Panc1 (cell line): ENCODE measurements at regions not wholly inside any gene's neighbourhood (a gene's known extent, or its start where the extent isn't known, plus 50 kb on each side); places are given as distances from the start of the nearest gene placed in this dataset.

Experiments
- ATAC-seq: fragments of 200-7000 bp; cut with Tn5 transposase; 2 replicates; pipeline ENCODE4 v1.9.1; 2020; ENCODE audit warnings: mild to moderate bottlenecking, moderate library complexity
- BruUV-seq: library from RNA; stranded (reverse); fragments of 400-500 nt; replicated peaks from 2 replicates; lab custom pipeline; 2021; lab: Mats Ljungman, UMichigan
- CTCF ChIA-PET: fragments of 300-600 bp; sonication (Branson Sonifier 250); formaldehyde crosslinking; loops from one replicate; lab custom pipeline; 2022; ENCODE audit warnings: antibody characterized with exemption; lab: Charles Lee
- POLR2A ChIA-PET: fragments of 300-600 bp; sonication (Branson Sonifier 250); formaldehyde crosslinking; loops from one replicate; lab custom pipeline; 2022; ENCODE audit warnings: antibody characterized with exemption; lab: Charles Lee
- DNase-seq: peaks from one replicate; pipeline ENCODE4 v3.0.0-alpha.2; 2010; ENCODE audit warnings: low read depth, low spot score
- H3K27ac ChIP-seq: 2 replicates; pipeline ENCODE4 v1.5.1; 2011; ENCODE audit warnings: mild to moderate bottlenecking, low read length, inconsistent platforms
- H3K27me3 ChIP-seq: fragments of 200-500 bp; sonication (Bioruptor generic); 2 replicates; pipeline ENCODE4 v1.6.0; 2014; ENCODE audit warnings: low read length, inconsistent platforms; ENCODE audit not compliant: control insufficient read depth, insufficient read depth
- H3K36me3 ChIP-seq: fragments of 200-500 bp; sonication (Bioruptor generic); 2 replicates; pipeline ENCODE4 v1.5.1; 2014; ENCODE audit warnings: inconsistent platforms, mild to moderate bottlenecking, low read length, moderate library complexity; ENCODE audit not compliant: control insufficient read depth, insufficient read depth
- H3K4me1 ChIP-seq: 2 replicates; pipeline ENCODE4 v1.5.1; 2011; ENCODE audit warnings: inconsistent platforms, mild to moderate bottlenecking, low read length, moderate library complexity; ENCODE audit not compliant: control insufficient read depth, insufficient read depth
- H3K4me3 ChIP-seq, 2 experiments: 2 replicates each; pipeline ENCODE4 v1.5.1; 2011 to 2012; ENCODE audit warnings: low read depth in 2 of 2, low read length in 2 of 2, mild to moderate bottlenecking in 2 of 2, inconsistent platforms in 1 of 2, moderate library complexity in 1 of 2
- H3K9me3 ChIP-seq: fragments of 200-500 bp; sonication (Bioruptor generic); 2 replicates; pipeline ENCODE4 v1.5.1; 2014; ENCODE audit warnings: low read depth, mild to moderate bottlenecking, inconsistent platforms, low read length, moderate library complexity; ENCODE audit not compliant: control insufficient read depth, insufficient read depth
- CTCF ChIP-seq: fragments of 450-650 bp; IDR thresholded peaks from 2 replicates; pipeline ENCODE4 v1.5.1; 2017; ENCODE audit warnings: mild to moderate bottlenecking
- POLR2AphosphoS5 ChIP-seq: IDR thresholded peaks from 2 replicates; pipeline ENCODE4 v1.6.1; 2012; ENCODE audit warnings: mild to moderate bottlenecking, low read depth, low read length, moderate library complexity
- REST ChIP-seq, 2 experiments: IDR thresholded peaks; 2 replicates each; pipeline ENCODE4 v1.6.1; 2011 to 2012; ENCODE audit warnings: low read depth in 2 of 2, control low read depth in 1 of 2, low read length in 1 of 2, mild to moderate bottlenecking in 1 of 2, moderate library complexity in 1 of 2; ENCODE audit not compliant: insufficient read depth in 1 of 2
- SIN3A ChIP-seq: IDR thresholded peaks from 2 replicates; pipeline ENCODE4 v1.6.1; 2012; ENCODE audit warnings: low read depth, mild to moderate bottlenecking, low read length, moderate library complexity, borderline replicate concordance; ENCODE audit not compliant: insufficient read depth
- TCF7L2 ChIP-seq: IDR thresholded peaks from 2 replicates; pipeline ENCODE4 v1.6.1; 2011; ENCODE audit warnings: mild to moderate bottlenecking, low read depth, low read length, inconsistent platforms
- in situ Hi-C: cut with HindIII; loops from 2 replicates; pipeline ENCODE4 v1.10.0; 2016; ENCODE audit warnings: low sequenced_read_pairs, low pct_unique_long_range_greater_than_20kb
- intact Hi-C: fragments of 100-400 bp; cut with micrococcal nuclease; formaldehyde crosslinking; loops from one replicate; pipeline ENCODE4 v1.10.0; 2022; ENCODE audit not compliant: unreplicated experiment

- no peak overlapping the region for H3K4me3 ChIP-seq
- no peaks in the 10 kb centered on the region for H3K27me3 ChIP-seq
- H3K36me3 ChIP-seq: no peaks in the 10 kb centered on the region
- no peak for TF ChIP-seq REST (IDR thresholded peaks at IDR 0.05; ENCODE audit: insufficient read depth in 1 of 2, low read depth in 2 of 2, low read length in 1 of 2)
- no peak for TF ChIP-seq POLR2AphosphoS5
- no peak for TF ChIP-seq CTCF
- no peak for TF ChIP-seq TCF7L2
- TF ChIP-seq SIN3A: no peak
- ChIA-PET CTCF (no interaction called here), POLR2A (no interaction called here)
- H3K4me1 ChIP-seq: no peaks in the 10 kb centered on the region
- no peak overlapping the region for H3K27ac ChIP-seq
- ATAC-seq (no peak), DNase-seq (no peak)
- BruUV-seq: no TSS peak
- in situ Hi-C loops: no loop called here
- intact Hi-C loops: no loop called here
- H3K9me3 ChIP-seq: no peaks in the 10 kb centered on the region
These were observed 1118.7 kb upstream of the TMEM132C start for GRCh38 chr12:127148318-127148717.

GRCh38 chr12:127149226-127149964, 1117.6 kb upstream of the TMEM132C start:
- no peak for TF ChIP-seq TCF7L2
- TF ChIP-seq POLR2AphosphoS5: no peak
- TF ChIP-seq CTCF: no peak
- no peak for TF ChIP-seq REST (IDR thresholded peaks at IDR 0.05; ENCODE audit: insufficient read depth in 1 of 2, low read depth in 2 of 2, low read length in 1 of 2)
- TF ChIP-seq SIN3A: no peak
- Histone ChIP-seq H3K4me1 (no peaks in the 10 kb centered on the region), H3K4me3 (no peak overlapping the region), H3K27ac (no peak overlapping the region), H3K9me3 (no peaks in the 10 kb centered on the region), H3K36me3 (no peaks in the 10 kb centered on the region), H3K27me3 (no peaks in the 10 kb centered on the region)
- BruUV-seq: no TSS peak
- DNase-seq (no peak), ATAC-seq (no peak)
- in situ Hi-C loops (no loop called here), intact Hi-C loops (no loop called here)
- CTCF ChIA-PET: no interaction called here
- POLR2A ChIA-PET: no interaction called here
